OCI-LY3 (cell line): ENCODE measurements at regions not wholly inside any gene's neighbourhood (a gene's known extent, or its start where the extent isn't known, plus 50 kb on each side); places are given as distances from the start of the nearest gene placed in this dataset.

ENCODE experiments used
- H2AFZ ChIP-seq: fragments of 200-600, 300-600 bp; shearing (Covaris generic); 2 replicates; pipeline ENCODE4 v1.6.0; 2014; ENCODE audit warnings: antibody characterized with exemption, low read depth, low read length
- H3K27ac ChIP-seq: fragments of 200-600, 300-600 bp; sonication (generic); 2 replicates; pipeline ENCODE4 v1.5.1; 2014; ENCODE audit warnings: mild to moderate bottlenecking, low read length, moderate library complexity, mixed read lengths
- H3K27me3 ChIP-seq: fragments of 200-600, 300-600 bp; sonication (generic); 2 replicates; pipeline ENCODE4 v1.6.1; 2014; ENCODE audit warnings: low read depth, low read length, mixed read lengths
- H3K36me3 ChIP-seq: fragments of 200-600, 300-600 bp; sonication (generic); replicated peaks from 2 replicates; pipeline ENCODE3; 2014; ENCODE audit warnings: low read depth, low read length, mixed read lengths
- H3K4me1 ChIP-seq: fragments of 300-600, 200-600 bp; sonication (generic); 2 replicates; pipeline ENCODE4 v1.6.1; 2014; ENCODE audit warnings: low read length, mixed read lengths
- H3K4me2 ChIP-seq: fragments of 200-600, 300-600 bp; sonication (generic); 2 replicates; pipeline ENCODE4 v1.6.1; 2014; ENCODE audit warnings: low read length, mixed read lengths
- H3K4me3 ChIP-seq: fragments of 300-600, 200-600 bp; sonication (generic); 2 replicates; pipeline ENCODE4 v1.5.1; 2014; ENCODE audit warnings: antibody characterized with exemption, mild to moderate bottlenecking, low read length, moderate library complexity
- H3K79me2 ChIP-seq: fragments of 300-600, 200-600 bp; shearing (Covaris generic); 2 replicates; pipeline ENCODE4 v1.6.1; 2014; ENCODE audit warnings: mild to moderate bottlenecking, low read length, mixed read lengths
- H3K9ac ChIP-seq: fragments of 300-600, 200-600 bp; shearing (Covaris generic); 2 replicates; pipeline ENCODE4 v1.6.0; 2014; ENCODE audit warnings: mild to moderate bottlenecking, low read length, moderate library complexity
- H3K9me3 ChIP-seq: fragments of 200-600, 300-600 bp; shearing (Covaris generic); 2 replicates; pipeline ENCODE4 v1.6.1; 2014; ENCODE audit warnings: low read length, mixed read lengths; ENCODE audit not compliant: insufficient read depth
- H4K20me1 ChIP-seq: fragments of 200-600, 300-600 bp; sonication (generic); 2 replicates; pipeline ENCODE4 v1.6.1; 2016; ENCODE audit warnings: low read length, mixed read lengths; ENCODE audit not compliant: insufficient read depth
- CTCF ChIP-seq: fragments of 200-600, 300-600 bp; sonication (generic); IDR thresholded peaks from 2 replicates; pipeline ENCODE4 v1.5.1; 2014; ENCODE audit warnings: antibody characterized with exemption, low read length, low read depth
- EZH2phosphoT487 ChIP-seq: fragments of 200-600 bp; shearing (Covaris generic); IDR thresholded peaks from 2 replicates; pipeline ENCODE4 v1.6.1; 2018; ENCODE audit warnings: antibody characterized with exemption, mixed run types, low read depth

- no peak overlapping the region for H3K4me3 ChIP-seq
- no peak for TF ChIP-seq EZH2phosphoT487
- TF ChIP-seq CTCF = no peak
- H3K9ac ChIP-seq = no peak overlapping the region
- peaks cover 16% of the 10 kb centered on the region; the same call in 1 of the 2 replicates for H3K27me3 ChIP-seq
- no peaks in the 10 kb centered on the region for H3K4me1 ChIP-seq
- H2AFZ ChIP-seq = no peak overlapping the region
- H3K36me3 ChIP-seq = no peaks in the 10 kb centered on the region
- no peak overlapping the region for H3K27ac ChIP-seq
- no peaks in the 10 kb centered on the region for H4K20me1 ChIP-seq
- no peaks in the 10 kb centered on the region for H3K79me2 ChIP-seq
- no peaks in the 10 kb centered on the region for H3K9me3 ChIP-seq
- no peak overlapping the region for H3K4me2 ChIP-seq
Measured at GRCh38 chr3:124163689-124164088, 171.8 kb upstream of the ROPN1 start.

- no peaks in the 10 kb centered on the region for H4K20me1 ChIP-seq
- H3K9ac ChIP-seq = no peak overlapping the region
- no peaks in the 10 kb centered on the region for H3K4me1 ChIP-seq
- TF ChIP-seq EZH2phosphoT487 (no peak), CTCF (no peak)
- no peaks in the 10 kb centered on the region for H3K36me3 ChIP-seq
- no peak overlapping the region for H3K4me3 ChIP-seq
- H3K9me3 ChIP-seq = no peaks in the 10 kb centered on the region
- H3K27ac ChIP-seq = no peak overlapping the region
- H3K79me2 ChIP-seq = no peaks in the 10 kb centered on the region
- H3K4me2 ChIP-seq = no peak overlapping the region
- H2AFZ ChIP-seq = no peak overlapping the region
- H3K27me3 ChIP-seq = peaks cover 21% of the 10 kb centered on the region; the same call in 1 of the 2 replicates
Measured at GRCh38 chr3:124168271-124168670, 176.3 kb upstream of the ROPN1 start.

- H3K36me3 ChIP-seq = no peaks in the 10 kb centered on the region
- H3K27me3 ChIP-seq = peaks cover 11% of the 10 kb centered on the region; the same call in 1 of the 2 replicates
- H3K79me2 ChIP-seq = no peaks in the 10 kb centered on the region
- H3K9me3 ChIP-seq = no peaks in the 10 kb centered on the region
- H3K4me3 ChIP-seq = no peak overlapping the region
- no peak overlapping the region for H3K4me2 ChIP-seq
- TF ChIP-seq EZH2phosphoT487 = no peak
- TF ChIP-seq CTCF = no peak
- H3K9ac ChIP-seq = no peak overlapping the region
- H2AFZ ChIP-seq = no peak overlapping the region
- H3K27ac ChIP-seq = no peak overlapping the region
- no peaks in the 10 kb centered on the region for H4K20me1 ChIP-seq
- no peaks in the 10 kb centered on the region for H3K4me1 ChIP-seq
Measured at GRCh38 chr3:124172283-124172682, 180.4 kb upstream of the ROPN1 start.

- no peaks in the 10 kb centered on the region for H3K79me2 ChIP-seq
- no peak overlapping the region for H3K4me2 ChIP-seq
- H3K27me3 ChIP-seq = peaks cover 10% of the 10 kb centered on the region; the same call in 1 of the 2 replicates
- TF ChIP-seq CTCF (no peak), EZH2phosphoT487 (no peak)
- H2AFZ ChIP-seq = no peak overlapping the region
- H3K36me3 ChIP-seq = no peaks in the 10 kb centered on the region
- no peak overlapping the region for H3K4me3 ChIP-seq
- no peak overlapping the region for H3K27ac ChIP-seq
- H3K4me1 ChIP-seq = no peaks in the 10 kb centered on the region
- no peak overlapping the region for H3K9ac ChIP-seq
- H3K9me3 ChIP-seq = no peaks in the 10 kb centered on the region
- H4K20me1 ChIP-seq = no peaks in the 10 kb centered on the region
Measured at GRCh38 chr3:124172816-124173215, 180.9 kb upstream of the ROPN1 start.
